K562 (cell line): ENCODE measurements at regions not wholly inside any gene's neighbourhood (a gene's known extent, or its start where the extent isn't known, plus 50 kb on each side); places are given as distances from the start of the nearest gene placed in this dataset.

Source experiments
- FOS ChIP-seq: IDR thresholded peaks from 3 replicates; pipeline ENCODE4 v1.6.1; 2011; ENCODE audit not compliant: insufficient read length; ENCODE audit errors: extremely low read depth
- IRF2 ChIP-seq: sonication (generic); formaldehyde crosslinking; IDR thresholded peaks from 2 replicates; pipeline ENCODE4 v1.8.1; 2022; ENCODE audit warnings: mild to moderate bottlenecking, missing genetic modification reagents
- MEIS2 ChIP-seq: fragments of 450-650 bp; IDR thresholded peaks from 2 replicates; pipeline ENCODE4 v1.6.1; 2014; ENCODE audit warnings: mild to moderate bottlenecking; ENCODE audit not compliant: partially characterized antibody
- TF ChIP-seq, protein P1 (sequence below), 3 experiments: IDR thresholded peaks in 2 of 3; conservative IDR thresholded peaks in 1 of 3; 2 replicates each; pipeline ENCODE4 v1.5.1; 2011 to 2012; ENCODE audit warnings: low read length in 3 of 3, mild to moderate bottlenecking in 3 of 3, control low read depth in 2 of 3, improper control_type of control experiment in 1 of 3, inconsistent platforms in 1 of 3, low read depth in 1 of 3, mixed read lengths in 1 of 3, moderate library complexity in 1 of 3; ENCODE audit not compliant: insufficient read depth in 2 of 3

- TF ChIP-seq MEIS2 (no peak), IRF2 (no peak), FOS (no peak)
- TF ChIP-seq, protein P1, sequence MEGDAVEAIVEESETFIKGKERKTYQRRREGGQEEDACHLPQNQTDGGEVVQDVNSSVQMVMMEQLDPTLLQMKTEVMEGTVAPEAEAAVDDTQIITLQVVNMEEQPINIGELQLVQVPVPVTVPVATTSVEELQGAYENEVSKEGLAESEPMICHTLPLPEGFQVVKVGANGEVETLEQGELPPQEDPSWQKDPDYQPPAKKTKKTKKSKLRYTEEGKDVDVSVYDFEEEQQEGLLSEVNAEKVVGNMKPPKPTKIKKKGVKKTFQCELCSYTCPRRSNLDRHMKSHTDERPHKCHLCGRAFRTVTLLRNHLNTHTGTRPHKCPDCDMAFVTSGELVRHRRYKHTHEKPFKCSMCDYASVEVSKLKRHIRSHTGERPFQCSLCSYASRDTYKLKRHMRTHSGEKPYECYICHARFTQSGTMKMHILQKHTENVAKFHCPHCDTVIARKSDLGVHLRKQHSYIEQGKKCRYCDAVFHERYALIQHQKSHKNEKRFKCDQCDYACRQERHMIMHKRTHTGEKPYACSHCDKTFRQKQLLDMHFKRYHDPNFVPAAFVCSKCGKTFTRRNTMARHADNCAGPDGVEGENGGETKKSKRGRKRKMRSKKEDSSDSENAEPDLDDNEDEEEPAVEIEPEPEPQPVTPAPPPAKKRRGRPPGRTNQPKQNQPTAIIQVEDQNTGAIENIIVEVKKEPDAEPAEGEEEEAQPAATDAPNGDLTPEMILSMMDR (IDR thresholded peaks at IDR 0.05 in 2 of 3, conservative IDR thresholded peaks at IDR 0.05 in 1 of 3; ENCODE audit: insufficient read depth in 2 of 3, low read depth in 1 of 3, low read length in 3 of 3) = no peak
These were observed 1092.8 kb downstream of the PCDH9 start for GRCh38 chr13:66137384-66137783.
